HG02981 (cell line): ENCODE measurements at regions not wholly inside any gene's neighbourhood (a gene's known extent, or its start where the extent isn't known, plus 50 kb on each side); places are given as distances from the start of the nearest gene placed in this dataset.
"Not testable (repeated sequence)": the region's sequence is repeated elsewhere in the genome, so short reads cannot be mapped to it uniquely, and the experiment has no call there.

ENCODE experiments used
- ATAC-seq: cut with Tn5 transposase; IDR thresholded peaks from one replicate; pipeline ENCODE4 v1.9.1; 2021; ENCODE audit warnings: mild to moderate bottlenecking, moderate library complexity; ENCODE audit not compliant: unreplicated experiment

DNA sequence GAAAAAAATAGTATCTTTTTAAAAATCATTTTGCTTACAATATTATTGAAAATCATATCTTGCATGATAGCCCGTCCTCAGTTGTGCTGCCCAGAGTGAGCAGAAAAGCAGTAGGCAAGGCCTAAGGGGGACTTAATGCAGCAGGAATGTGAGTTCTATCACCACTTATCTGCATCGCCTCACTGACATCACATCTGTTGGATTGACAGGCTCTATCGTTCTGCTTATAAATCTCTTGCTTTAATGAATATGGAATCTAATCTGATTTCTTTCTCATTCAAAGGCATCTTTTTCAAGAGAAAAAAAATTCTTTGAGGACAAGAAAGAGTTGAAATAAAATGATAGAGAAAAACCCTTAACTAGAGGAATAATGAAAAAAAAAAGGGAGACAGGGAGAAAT lies 249.9 kb downstream of the PAPSS1 start:
- ATAC-seq, result no peak

GRCh38 chr4:107468812-107469211 lies 251.2 kb downstream of the PAPSS1 start:
- no peak for ATAC-seq

DNA sequence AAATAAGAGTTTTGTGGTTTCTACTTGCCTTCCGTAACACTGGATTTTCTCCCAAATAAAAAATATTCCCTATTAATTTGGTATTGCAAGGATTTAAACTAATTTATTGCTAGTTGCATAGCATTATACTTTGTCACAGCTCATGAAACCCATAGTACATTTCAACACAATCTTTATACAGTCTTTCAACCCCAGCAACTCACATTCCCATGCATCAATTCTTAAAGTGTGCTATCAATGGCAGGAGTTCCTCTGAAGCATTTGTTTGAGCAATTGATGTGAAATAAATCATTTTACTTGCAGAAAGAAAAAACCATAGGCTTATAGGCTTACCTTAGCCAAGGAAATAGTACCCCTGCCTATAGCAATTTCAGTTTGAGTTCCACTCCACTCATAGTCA lies 251.9 kb downstream of the PAPSS1 start:
- ATAC-seq, result no peak

DNA sequence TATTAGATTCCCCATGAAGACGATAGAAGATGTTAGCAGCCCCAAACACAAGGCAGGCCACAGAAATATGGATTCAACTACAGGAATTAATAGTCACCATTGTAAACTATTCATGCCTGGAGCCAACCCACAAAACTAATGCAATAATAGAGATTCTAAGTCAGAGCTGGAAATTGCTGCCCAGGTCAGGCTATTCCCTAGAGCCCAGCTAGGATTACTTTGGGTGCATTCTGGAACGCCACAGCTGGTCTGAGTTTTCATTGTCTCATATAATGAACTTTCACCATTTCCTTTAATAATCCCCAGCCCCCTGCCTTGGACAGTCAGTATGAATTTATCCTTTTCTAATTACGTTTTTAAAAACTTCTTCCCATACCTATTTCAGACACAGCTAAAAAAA lies 252.6 kb downstream of the PAPSS1 start:
- no peak for ATAC-seq

GRCh38 chr4:107458194-107458593 lies 261.8 kb downstream of the PAPSS1 start:
- ATAC-seq, result no peak

- no peak for ATAC-seq
Measured at GRCh38 chr4:107453987-107454386, 266.0 kb downstream of the PAPSS1 start.

- no peak for ATAC-seq
Measured at GRCh38 chr4:107452717-107453630, 267.1 kb downstream of the PAPSS1 start.

DNA sequence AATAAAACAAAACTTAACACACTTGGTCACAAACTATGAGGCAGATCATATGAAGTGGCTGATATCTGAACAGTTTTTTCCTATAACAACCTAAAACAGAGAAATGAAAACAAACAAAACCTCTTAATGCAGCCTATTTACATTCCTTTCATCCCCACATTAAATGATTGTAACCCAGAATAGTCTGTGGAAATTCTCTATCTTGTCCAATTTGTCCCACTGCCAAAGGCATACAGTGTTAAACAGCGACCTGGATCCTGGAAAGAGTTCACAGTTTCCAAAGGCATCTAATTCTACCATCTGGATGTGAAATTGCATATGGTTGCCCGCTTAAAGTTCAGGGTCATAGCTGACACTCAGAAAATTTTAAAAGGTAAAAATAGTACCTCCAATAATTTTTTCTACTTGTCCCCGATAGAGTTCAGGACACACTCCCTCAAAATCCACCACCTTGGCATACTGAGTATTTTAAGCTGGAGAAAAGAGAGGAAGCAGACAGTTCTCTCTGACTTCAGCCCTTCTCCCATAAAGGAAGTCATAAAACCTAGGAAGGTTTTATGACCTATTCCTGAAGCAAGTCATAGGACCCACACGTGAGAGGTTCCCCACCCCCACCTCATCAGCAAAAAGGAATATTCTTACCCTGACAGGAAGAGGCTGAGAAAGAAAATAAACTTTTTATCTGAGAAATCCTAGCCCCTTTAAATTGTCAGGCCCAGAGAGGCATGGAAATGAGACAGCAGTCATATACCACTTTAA lies 270.2 kb downstream of the PAPSS1 start:
- ATAC-seq, result no peak

GRCh38 chr4:107442538-107443111 lies 277.4 kb downstream of the PAPSS1 start:
- no peak for ATAC-seq

DNA sequence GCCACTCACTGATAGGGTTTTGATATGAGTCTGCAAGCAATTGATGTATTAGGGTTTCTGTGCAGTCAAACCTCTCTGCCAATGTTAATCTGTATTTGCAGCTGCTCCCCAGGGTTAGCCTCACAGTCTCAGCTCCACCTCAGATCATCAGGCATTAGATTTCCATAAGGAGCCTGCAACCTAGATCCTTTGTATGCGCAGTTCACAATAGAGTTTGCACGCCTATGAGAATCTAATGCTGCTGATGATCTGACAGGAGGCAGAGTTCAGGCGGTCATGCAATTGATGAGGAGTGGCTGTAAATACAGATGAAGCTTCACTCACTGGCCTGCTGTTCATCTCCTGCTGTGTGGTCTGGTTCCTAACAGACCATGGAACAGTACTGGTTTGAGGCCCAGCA lies 280.6 kb downstream of the PAPSS1 start:
- ATAC-seq, result no peak

DNA sequence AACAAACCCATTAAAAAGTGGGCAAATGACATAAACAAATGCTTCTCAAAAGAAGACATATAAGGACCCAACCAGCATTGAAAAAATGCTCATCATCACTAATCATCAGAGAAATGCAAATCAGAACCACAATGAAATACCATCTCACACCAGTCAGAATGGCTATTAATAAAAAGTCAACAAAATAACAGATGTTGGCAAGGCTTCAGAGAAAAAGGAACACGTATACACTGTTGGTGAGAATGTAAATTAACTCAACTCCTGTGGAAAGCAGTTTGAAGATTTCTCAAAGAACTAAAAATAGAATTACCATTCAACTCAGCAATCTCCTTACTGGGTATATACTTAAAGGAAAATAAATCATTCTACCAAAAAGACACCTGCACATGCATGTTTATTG lies 283.6 kb downstream of the PAPSS1 start:
- not testable (repeated sequence) for ATAC-seq

GRCh38 chr4:107432451-107432850 lies 287.6 kb downstream of the PAPSS1 start:
- ATAC-seq, result no peak

GRCh38 chr4:107423677-107424405 lies 296.2 kb downstream of the PAPSS1 start:
- ATAC-seq, result no peak

- not testable (repeated sequence) for ATAC-seq
Measured at GRCh38 chr4:107419536-107419935, 300.5 kb downstream of the PAPSS1 start.

DNA sequence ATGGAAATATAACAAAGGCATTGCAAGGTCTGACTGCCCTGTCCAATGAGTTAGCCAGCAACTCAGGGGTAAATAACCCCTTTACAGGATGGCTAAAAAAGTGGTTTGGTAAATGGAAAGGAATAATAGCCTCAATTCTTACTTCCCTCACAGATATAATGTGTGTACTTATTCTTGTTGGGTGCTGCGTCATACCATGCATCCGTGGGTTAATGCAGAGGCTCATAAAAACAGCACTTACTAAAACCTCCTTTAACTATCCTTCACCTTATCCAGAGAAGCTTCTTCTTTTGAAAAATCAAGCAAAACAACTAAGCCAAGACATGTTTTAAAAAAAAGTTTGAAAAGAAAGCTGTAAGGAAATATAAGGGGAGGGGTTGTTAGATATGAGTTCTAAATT lies 301.0 kb downstream of the PAPSS1 start:
- no peak for ATAC-seq

DNA sequence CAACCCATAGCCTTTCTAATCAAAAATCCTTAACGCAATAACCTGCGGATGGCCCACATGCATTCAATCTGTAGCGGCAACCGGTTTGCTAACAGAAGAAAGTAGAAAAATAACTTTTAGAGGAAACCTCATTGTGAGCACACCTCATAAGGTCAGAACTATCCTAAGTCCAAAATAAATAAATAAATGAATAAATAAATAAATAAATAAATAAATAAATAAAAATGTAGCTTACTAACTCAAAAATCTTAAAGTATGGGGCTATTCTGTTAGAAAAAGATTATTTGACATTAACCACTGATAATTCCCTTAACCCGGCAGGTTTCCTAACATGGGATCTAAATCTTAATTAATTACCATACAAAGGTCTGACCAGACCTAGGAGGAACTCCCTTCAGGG lies 304.5 kb downstream of the PAPSS1 start:
- not testable (repeated sequence) for ATAC-seq

DNA sequence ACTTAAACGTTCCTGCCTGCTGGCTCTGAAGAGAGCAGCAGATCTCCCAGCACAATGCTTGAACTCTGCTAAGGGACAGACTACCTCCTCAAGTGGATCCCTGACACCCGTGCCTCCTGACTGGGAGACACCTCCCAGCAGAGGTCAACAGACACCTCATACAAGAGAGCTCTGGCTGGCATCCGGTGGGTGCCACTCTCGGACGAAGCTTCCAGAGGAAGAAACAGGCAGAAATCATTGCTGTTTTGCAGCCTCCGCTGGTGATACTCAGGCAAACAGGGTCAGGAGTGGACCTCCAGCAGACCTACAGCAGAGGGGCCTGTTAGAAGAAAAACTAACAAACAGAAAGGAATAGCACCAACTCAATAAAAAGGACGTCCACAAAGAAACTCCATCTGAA lies 310.2 kb downstream of the PAPSS1 start:
- not testable (repeated sequence) for ATAC-seq

GRCh38 chr4:107408968-107409367 lies 311.1 kb downstream of the PAPSS1 start:
- no peak for ATAC-seq

DNA sequence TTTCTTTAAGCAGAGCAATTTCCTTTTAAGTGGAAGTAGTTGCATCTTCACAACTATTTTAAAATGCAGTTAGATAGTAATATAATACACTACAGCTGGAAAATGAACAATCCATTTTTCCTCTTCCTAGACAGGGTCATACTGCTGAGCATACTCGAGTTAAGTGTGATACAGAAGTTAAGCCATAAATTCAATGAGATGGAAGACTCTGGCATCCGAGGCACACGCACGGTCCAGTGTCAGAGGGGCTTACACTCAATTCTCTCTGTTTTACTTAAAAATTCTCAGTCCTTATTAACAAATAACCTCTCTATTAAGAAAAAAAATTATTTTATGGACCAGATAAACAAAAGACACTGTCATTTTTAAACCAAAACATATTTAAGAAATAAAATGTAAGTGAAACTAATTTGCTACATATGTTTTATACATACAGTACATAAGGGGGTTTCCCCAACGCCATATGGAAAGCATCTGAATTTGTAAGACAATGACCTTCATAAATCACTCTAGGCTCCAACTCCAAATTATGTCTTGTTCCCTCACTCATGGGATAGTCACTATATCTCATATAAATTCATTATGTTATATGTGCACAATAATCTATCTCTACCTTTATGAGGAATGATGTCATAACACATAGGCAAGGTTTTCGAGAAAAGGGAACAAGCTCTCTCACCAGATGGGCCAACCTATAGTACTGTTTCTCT lies 315.3 kb downstream of the PAPSS1 start:
- no peak for ATAC-seq

- no peak for ATAC-seq
Measured at GRCh38 chr4:107402291-107402690, 317.7 kb downstream of the PAPSS1 start.
